UCSD-AML1 (cell line): ENCODE measurements at regions not wholly inside any gene's neighbourhood (a gene's known extent, or its start where the extent isn't known, plus 50 kb on each side); places are given as distances from the start of the nearest gene placed in this dataset.

ENCODE experiments used
- DNase-seq: peaks from one replicate; lab custom pipeline; 2025; ENCODE audit not compliant: unreplicated experiment; lab: John Stamatoyannopoulos, UW

DNA sequence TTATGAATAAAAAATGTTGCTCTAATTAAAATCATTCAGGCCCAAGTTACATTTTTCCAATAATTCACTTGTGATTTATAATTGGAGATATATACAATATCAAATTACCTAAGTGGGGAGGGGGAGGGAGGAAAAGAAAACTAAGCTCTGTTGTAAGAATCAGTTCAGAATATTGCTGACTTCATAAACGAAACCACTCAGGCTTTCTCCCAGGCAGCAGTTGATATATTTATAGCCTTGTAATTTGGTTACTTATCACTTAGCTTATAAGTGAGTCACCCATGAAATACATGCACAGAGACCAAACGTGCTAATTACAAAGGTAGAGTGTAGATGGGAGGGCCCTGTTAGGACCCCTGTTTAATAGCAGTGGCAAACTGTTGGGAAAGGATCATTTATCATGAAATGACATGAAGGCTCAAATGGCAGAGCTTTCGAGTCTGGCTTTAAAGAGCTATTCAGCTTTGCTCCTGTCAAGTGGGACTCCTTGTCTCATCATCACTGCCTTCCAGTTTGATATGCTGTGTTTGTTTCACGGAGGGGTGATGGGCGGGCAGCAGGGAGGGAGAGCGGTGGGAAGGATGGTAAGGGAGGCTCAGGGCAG, 105.6 kb upstream of the PGRMC2 start:
- DNase-seq = no peak

DNA sequence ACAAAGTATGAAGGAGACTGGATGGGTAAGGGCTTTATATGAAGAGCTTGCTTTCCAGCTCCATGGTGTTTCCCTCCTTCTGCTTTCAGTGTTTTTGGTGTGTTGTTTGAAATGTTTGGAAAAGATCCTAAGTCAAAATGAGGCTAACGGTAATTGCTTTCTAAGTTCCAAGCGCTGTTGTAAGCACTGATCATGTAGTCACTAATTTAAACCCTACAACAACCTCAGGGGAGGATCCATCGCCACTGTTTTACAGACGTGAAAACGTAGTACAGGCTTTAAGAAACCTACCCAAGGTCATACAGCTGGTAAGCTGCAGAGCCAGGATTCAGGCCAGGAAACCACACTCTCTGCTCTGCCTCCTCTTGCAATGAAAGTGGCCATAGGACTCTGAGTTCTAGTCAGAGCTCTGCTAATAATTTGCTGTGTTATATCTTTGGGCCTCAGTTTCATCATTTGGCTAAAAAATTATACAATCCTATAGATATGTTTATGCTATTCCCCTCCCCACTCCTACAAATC, 102.9 kb upstream of the PGRMC2 start:
- DNase-seq = no peak

DNA sequence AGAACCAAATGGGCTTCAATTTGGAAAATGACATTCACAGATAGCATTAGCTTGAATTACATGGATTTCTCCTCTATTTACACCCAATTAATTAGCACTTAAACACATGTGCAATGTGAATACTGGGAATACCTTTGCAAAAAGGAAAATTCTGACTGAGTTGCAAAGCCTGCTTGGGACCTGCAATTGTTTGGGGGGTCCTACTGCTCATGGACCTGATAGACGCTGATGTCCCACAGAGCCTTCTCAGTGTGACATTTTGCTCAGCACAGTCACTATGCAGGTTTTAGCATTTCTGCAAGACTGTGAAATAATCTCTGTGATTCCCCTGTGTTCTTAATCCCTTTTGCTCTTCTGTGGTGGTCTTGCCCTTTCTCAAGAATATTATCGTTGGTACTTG, 101.2 kb upstream of the PGRMC2 start:
- DNase-seq = no peak

DNA sequence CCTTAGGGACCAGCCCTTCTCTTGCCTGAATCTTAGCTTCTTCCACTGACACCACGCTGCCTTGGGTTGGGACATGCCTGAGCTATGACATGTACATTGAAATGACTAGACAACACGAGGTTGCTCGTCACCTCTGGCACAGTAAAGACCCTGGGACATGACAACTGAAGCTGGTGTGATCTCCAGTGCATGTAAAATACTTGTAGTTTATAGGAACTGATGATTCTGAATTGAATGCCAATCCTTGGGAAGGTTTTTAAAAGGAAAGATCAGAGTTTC, 100.7 kb upstream of the PGRMC2 start:
- no peak for DNase-seq

DNA sequence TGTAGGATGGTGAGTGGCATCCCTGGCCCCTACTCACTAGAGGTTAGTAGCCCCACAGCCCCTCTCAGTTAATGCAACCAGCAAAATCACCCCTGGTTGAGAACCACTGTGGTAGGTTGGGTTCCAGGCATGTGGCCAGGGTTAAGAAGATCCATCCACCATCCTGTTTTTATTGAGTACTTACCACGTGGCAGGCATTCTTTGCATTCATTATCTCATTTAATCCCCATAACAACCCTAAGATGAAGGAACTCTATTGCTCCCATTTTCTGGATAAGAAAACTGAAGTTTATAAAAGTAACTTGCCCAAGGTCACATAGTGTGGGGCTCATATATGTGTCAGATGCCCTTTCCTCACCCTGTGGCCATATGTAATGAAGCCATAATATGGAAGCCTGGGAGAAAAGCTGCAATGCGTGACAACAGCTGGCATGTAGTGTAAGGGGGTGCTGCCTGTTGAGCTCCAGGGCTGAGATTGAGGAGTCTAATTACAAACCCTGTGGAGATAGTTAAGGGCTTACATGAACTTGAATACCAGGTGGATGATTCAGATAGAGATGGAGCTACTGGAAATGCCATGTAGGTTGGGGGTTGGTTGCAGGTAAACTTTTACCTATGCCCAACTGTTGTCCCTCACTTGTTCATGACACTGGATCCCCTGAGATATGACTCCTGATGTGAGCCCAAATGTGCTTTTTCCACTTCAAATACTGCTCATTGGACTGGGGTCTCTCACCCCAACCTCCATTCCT, 100.2 kb upstream of the PGRMC2 start:
- no peak for DNase-seq

DNA sequence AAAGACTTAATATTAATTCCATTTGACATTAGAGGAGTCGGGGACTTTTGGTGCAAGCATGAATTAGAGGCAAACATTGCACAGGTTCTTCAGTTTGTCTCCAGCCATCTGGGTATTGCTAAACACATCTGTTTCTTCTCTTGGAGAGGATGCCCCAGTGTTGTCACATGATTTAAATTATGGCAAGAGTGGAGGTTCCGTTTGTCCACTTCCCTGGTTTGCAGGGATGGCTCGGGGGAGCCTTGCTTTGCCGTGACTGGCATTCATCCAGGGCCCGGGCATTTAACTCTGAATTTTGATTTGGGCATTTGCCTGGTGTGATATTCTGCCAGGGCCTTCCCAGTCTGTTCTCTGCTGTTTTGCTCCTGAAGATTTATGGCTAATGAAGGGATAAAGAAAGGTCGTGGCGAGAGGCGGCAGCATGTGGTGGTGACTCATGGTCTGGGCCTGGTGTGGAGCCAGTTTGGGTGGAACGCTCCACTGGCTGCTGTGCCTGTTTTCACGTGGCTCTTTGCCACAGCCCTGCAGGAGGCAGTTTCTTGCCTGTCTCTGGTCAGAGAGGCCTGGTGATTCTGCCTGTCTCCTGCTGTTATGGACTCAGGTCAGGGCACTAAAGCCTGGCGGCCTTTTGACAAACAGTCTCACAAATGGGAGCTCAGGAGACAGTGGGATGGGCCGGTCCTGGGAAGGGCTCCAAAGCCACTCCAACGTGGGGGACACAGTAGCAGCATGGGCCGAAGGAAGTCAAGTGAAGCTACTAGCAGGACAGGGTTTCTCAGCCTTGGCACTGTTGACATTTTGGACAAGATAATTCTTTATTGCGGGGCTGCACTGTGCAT, 99.4 kb upstream of the PGRMC2 start:
- DNase-seq = no peak

DNA sequence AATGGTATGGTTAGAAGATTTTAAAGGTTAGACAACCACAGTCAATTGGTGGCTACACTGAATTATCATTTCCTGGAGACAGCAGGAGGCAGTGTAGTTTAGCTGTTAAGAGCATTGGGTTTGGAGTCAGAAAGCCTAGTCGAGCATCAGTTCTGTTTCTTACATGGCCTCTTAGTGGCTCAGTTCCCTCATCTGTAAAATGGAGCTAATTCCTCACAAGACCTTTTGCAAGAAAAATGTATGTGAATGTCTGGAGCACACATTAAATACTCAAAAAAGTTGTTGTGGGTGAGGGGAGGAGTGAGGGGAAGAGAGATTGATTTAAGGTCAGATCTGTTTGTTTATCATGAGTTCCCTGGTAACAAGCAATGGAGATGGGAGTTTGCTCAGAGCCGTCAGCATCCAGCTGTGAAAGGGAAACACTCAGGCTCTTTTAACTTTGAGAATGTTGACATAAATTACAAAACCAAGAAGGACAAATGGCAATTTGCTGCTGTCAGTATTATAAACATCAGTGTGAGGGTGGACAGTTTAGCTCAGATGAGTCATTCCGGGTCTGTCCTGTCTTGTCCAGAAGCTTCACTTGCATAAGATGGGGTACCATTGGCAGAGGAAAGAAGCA, 98.2 kb upstream of the PGRMC2 start:
- no peak for DNase-seq

DNA sequence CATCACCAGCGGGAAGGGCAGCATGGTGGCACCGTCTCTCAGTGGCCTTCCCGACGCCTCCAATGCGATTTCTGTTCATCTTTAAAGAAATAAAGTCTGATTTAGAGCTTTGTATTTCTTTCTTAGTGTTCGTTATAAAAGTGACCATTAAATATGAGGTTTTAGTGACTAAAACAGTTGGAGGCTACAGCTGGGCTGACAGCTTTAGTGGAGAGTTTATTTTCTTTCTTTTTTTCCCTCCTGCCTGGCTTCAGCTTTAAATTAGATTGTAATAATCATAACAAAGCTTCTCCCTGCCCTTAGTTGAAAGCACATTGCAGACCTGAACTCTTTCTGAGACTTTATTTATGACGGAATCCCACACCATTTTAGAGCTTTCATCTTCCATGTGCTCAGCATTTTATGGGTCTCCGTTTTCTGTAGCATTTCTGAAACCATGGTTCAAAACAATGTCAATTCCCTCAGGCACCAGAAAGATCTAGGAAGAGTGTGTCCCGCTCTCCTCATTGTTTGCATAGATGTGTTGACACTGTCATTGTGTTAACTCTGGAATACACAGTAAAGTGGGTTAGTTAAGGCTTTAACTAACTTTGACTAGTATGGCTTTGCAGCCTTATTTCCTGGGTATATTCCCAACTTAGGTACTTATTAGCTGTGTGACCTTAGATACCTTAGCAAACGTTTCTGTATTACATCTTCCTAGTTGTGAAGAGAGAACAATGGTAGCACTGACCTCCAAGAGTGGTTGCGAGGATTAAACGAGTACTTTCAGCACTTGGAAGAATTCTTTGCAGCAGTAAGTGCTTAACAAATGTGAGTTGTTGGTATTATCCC, 97.4 kb upstream of the PGRMC2 start:
- no peak for DNase-seq

DNA sequence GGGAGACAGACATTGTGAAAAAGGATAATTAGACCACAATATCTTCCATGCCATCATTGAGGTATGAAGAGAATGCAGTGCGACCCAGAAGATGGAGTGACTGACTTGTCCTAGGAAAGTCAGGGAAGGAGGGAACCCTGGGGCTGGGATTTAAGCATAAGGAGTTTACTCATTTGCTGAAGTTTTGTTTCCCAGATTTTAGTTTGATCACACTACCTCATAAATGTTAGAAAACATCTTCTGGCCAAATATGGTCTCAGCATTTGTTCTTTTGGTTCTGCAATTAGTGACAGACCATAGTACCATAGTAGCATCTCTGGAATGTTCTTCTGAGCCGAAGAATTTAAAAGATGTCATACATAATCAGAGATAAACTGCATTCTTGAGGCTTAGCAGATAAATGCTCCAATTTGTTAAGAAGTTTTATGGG, 96.5 kb upstream of the PGRMC2 start:
- DNase-seq = no peak

DNA sequence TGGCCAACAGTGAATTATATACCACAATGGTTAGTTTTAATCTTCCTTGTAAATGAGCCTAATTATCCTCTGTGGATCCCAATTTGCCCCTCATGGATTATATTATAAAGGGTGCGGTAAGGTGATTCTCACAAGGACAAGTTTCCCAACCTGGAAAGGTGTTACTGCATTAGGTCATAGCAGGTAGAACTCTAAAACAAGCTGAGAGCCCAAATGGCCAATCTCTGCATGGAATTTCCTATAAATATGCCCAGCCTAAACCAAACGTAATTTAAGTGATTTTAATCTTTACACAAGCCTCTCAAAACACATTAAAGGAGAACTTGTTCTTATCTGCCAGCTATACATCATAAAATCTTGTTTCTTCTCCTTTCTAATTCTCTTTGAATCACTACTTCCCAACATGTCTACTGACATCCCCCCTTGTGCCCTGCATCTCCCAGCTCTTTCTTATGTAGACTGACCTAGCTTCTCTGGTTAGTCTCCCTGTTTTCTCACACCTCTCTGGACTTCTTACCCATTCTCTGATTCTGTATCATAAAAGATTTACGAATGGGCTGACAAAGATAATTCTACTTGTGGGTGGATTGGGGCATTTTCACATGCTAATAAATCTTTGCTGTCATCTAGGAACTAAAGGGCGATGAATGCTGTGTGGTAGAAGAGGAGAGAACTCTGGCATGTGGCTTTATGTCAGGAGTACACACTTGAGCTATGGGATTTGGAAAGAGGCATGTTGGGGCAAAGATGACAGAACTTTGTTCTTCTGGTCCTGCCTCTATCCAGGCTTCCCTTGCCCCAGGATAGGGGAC, 94.3 kb upstream of the PGRMC2 start:
- no peak for DNase-seq

DNA sequence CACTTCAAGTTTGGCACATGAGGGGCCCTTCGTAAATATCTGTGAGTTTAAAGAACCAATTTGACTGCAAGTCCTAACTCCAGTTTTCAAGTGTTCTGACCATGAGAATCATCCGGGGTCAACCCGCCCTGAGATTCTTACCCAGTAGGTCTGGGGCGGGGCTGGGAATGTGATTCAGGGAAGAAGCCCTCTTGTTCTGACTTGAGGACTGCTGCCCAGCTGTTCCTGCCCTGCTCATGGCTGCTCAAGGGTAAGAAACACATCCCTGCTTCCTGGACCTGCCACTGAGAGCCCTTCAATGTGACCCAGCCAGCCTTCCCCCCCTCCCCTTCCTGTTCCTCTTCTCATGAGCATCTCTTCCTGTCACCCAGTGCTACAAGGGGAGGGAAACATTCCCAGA, 92.7 kb upstream of the PGRMC2 start:
- peak; percentile 12 for DNase-seq

DNA sequence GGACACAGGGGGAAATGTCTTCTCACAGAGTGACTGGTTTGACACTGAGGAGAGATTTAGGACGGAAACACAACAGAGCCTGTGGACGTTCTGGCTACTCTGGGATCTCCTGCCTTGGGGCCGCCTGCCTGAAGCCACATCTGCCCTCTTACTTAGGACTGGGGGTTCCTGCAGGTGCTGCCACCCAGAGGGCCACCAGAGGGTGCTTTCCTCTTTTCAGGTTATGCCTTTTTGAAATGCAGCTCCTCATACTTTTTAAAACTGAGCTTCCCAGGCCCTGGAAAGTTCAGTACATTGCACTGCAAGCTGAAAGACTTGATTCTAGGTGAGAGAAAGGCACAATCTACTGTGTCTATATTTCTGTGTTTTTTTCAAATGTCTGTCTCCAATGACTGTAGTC, 92.2 kb upstream of the PGRMC2 start:
- peak; percentile 15 for DNase-seq

DNA sequence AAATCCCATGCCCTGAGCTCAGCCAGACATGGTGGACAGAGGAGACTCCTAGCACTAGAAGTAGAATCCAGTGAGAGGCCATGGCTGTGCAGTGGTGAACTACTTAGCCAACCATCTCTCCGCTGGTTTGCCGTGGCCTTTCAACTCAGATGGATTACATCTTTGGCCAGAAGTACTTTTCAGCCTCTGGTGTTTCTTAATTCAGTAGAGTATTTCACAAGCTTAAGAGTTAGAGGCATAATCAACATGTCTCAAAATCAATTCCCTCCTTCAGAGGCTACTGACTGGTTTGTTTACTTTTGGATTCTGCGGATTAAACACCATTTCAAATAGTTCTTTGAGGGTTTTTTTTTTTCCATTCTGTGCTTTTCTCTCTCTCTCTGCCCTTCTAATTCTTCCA, 91.1 kb upstream of the PGRMC2 start:
- DNase-seq = no peak

DNA sequence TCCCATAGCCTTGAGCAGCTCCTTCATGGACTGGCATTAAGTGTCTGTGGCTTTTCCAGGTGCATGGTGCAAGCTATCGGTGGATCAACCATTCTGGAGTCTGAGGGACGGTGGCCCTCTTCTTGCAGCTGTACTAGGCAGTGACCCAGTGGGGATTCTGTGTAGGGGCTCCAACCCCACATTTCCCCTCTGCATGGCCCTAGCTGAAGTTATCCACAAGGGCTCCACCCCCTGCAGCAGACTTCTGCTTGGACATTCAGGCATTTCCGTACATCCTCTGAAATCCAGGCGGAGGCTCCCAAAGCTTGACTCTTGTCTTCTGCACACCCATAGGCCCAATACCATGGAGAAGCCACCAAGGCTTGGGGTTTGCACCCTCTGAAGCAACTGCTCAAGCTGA, 89.3 kb upstream of the PGRMC2 start:
- DNase-seq = no peak

DNA sequence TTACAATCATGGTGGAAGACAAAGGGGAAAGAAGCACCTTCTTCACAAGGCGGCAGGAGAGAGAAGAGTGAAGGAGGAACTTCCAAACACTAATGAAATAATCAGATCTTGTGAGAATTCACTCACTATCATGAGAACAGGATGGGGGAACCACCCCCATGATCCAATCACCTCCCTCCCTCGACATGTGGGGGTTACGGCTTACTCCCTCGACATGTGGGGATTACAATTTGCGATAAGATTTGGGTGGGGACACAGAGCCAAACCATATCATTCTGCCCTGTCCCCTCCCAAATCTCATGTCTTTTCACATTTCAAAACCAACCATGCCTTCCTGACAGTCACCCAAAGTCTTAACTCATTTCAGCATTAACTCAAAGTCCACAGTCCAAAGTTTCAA, 88.7 kb upstream of the PGRMC2 start:
- DNase-seq = no peak

DNA sequence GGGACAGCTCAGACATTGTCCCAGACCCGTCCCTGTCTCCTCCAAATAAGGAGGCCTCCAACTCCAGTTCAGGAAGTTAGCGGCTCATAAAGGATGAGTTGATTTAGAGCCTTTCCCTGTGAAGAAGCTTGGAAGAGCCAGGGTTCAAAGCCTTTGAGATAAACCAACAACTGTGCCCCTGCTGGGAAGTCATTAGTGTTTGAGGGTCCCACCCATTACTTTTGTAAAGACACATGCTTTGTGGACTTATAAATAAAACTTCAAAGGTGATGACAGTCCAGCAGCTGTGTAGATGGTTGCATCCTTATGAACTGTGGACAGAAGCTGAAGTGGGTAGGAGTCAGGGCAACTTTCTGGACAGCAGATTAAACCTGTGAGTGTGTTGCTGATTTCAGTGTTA, 86.0 kb upstream of the PGRMC2 start:
- no peak for DNase-seq

DNA sequence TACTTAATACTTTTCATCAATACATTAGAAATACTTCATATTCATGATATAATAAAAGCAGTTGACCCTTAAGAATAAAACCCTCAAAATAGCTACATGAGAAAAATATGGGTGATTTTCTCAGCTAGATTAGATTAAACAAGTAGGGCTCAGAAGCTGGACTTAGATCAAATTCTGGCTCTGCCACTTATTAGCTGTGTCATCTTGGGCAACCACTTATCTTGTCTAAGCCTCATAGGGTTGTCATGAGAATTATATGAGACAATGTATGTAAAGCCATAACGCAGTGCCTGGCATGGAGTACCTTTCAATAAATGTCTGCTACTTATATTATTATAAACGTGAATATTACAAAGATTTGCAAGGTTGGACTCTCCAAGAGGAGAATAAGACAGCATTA, 84.3 kb upstream of the PGRMC2 start:
- DNase-seq = no peak

DNA sequence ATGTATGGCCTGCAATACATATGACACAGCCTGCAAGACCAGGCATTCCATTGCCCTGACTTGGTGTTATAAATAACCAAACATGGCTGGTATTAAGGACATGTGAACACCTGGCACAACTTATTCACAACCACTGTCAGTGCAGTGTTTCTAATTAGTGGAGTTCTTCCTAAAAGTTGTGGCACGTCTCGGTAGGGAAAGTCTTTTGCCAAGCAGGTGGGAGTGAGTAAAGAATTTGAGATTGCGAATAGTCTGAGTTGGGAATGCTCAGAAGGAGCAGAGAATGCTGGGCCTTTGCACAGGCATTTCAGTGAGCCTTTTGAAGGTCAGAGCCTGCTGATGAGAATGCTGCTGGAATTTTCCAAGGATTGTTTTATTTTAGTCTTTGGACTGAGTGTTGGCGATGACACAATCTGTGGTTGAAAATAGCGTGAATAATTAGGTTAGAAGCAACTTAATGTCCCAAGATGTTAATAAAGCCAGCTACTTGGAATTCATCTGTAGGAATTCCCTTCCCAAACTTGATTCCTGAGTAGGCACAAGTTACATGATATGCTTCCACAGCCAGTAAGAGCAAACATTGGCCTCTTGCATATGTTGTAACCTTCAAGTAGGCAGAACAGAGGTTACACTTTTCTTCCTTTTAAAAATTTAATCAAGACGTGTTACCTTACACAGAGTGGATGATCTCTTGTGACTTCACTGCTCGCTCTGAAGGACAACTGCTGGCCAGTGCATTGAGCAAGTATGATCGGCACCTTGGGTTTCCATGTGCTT, 83.6 kb upstream of the PGRMC2 start:
- no peak for DNase-seq

DNA sequence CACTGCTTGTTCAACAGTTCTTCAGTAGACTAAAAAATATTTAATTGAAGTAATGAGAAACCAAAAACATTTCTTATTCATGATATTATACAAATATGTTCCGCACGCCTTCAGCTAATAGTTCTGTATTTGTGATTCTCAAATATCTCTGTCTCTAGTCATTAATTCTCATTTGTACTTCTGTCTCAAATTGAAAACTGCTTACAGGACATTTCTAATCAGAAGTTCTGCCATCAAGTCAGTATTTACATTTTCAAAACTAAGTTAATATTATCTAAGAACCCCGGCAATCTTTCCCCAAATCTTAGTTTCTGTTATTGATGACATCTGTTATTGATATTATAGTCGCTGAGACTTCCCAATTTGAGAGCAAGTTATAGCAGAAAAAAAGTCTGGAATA, 78.6 kb upstream of the PGRMC2 start:
- DNase-seq = no peak
